GM12878 (cell line): ENCODE measurements at regions not wholly inside any gene's neighbourhood (a gene's known extent, or its start where the extent isn't known, plus 50 kb on each side); places are given as distances from the start of the nearest gene placed in this dataset.

ENCODE experiments used
- ATF3 ChIP-seq: IDR thresholded peaks from 2 replicates; pipeline ENCODE4 v1.6.1; 2011; ENCODE audit warnings: low read depth, mild to moderate bottlenecking, low read length, moderate library complexity, borderline replicate concordance; ENCODE audit errors: extremely low read depth
- BACH1 ChIP-seq: fragments of 450-650 bp; IDR thresholded peaks from 2 replicates; pipeline ENCODE4 v1.6.1; 2017; ENCODE audit warnings: mild to moderate bottlenecking, borderline replicate concordance
- CBX5 ChIP-seq: sonication (generic); IDR thresholded peaks from 2 replicates; pipeline ENCODE4 v1.6.1; 2016; ENCODE audit warnings: low read depth, moderate library complexity, mild to moderate bottlenecking, inconsistent platforms
- E4F1 ChIP-seq: fragments of 450-650 bp; IDR thresholded peaks from 2 replicates; pipeline ENCODE4 v1.6.1; 2018; ENCODE audit warnings: borderline replicate concordance, mild to moderate bottlenecking; ENCODE audit not compliant: partially characterized antibody
- FOXM1 ChIP-seq: IDR thresholded peaks from 2 replicates; pipeline ENCODE4 v1.6.1; 2012; ENCODE audit warnings: low read depth, mild to moderate bottlenecking, inconsistent platforms, low read length, moderate library complexity
- HDAC2 ChIP-seq: fragments of 200-600 bp; sonication (generic); IDR thresholded peaks from 2 replicates; pipeline ENCODE4 v1.6.1; 2017
- IRF4 ChIP-seq: IDR thresholded peaks from 2 replicates; pipeline ENCODE4 v1.6.1; 2011; ENCODE audit warnings: low read depth, low read length
- IRF5 ChIP-seq: fragments of 450-650 bp; IDR thresholded peaks from 2 replicates; pipeline ENCODE4 v1.6.1; 2017; ENCODE audit warnings: borderline replicate concordance
- KAT2A ChIP-seq: conservative IDR thresholded peaks from 2 replicates; pipeline ENCODE4 v1.6.1; 2011; ENCODE audit warnings: low read depth, low read length; ENCODE audit not compliant: control insufficient read depth
- MYC ChIP-seq: IDR thresholded peaks from 2 replicates; pipeline ENCODE4 v1.6.1; 2011; ENCODE audit warnings: mild to moderate bottlenecking, low read length, moderate library complexity, inconsistent platforms; ENCODE audit not compliant: insufficient read depth, insufficient replicate concordance, insufficient read length, severe bottlenecking
- NFYB ChIP-seq: IDR thresholded peaks from 2 replicates; pipeline ENCODE4 v1.6.1; 2011; ENCODE audit warnings: low read depth, mild to moderate bottlenecking, low read length, improper control_type of control experiment, moderate library complexity; ENCODE audit not compliant: insufficient read depth
- RELA ChIP-seq: fragments of 450-650 bp; IDR thresholded peaks from 2 replicates; pipeline ENCODE4 v1.8.0; 2014; ENCODE audit warnings: borderline replicate concordance; ENCODE audit not compliant: partially characterized antibody
- REST ChIP-seq: IDR thresholded peaks from 2 replicates; pipeline ENCODE4 v1.6.1; 2012; ENCODE audit warnings: mild to moderate bottlenecking, low read depth, low read length
- SMAD5 ChIP-seq: IDR thresholded peaks from 2 replicates; pipeline ENCODE4 v1.6.1; 2016; ENCODE audit warnings: antibody characterized with exemption, low read depth
- STAT3 ChIP-seq: IDR thresholded peaks from 2 replicates; pipeline ENCODE4 v1.6.1; 2011; ENCODE audit warnings: low read depth, low read length, improper control_type of control experiment
- TBL1XR1 ChIP-seq: IDR thresholded peaks from 2 replicates; pipeline ENCODE4 v1.6.1; 2012; ENCODE audit warnings: low read depth, low read length, improper control_type of control experiment
- ZBTB40 ChIP-seq: fragments of 450-650 bp; IDR thresholded peaks from 2 replicates; pipeline ENCODE4 v1.6.1; 2016; ENCODE audit warnings: mild to moderate bottlenecking, moderate library complexity, borderline replicate concordance
- ZNF622 ChIP-seq: fragments of 450-650 bp; IDR thresholded peaks from 2 replicates; pipeline ENCODE4 v1.6.1; 2017; ENCODE audit warnings: mild to moderate bottlenecking, inconsistent platforms

GRCh38 chr3:118772547-118773011, 262.1 kb downstream of the IGSF11 start (continued):
- TF ChIP-seq ZBTB40 = no peak
- no peak for TF ChIP-seq HDAC2
- TF ChIP-seq NFYB = no peak
- TF ChIP-seq BACH1 = no peak
- no peak for TF ChIP-seq MYC
- 0 out of 2 replicates have a peak, but pooled peaks have one; percentile 85 for TF ChIP-seq CBX5
- TF ChIP-seq SMAD5 = no peak
- peak; percentile 90 for TF ChIP-seq FOXM1
- TF ChIP-seq REST = no peak
- TF ChIP-seq ZNF622 = no peak
- TF ChIP-seq TBL1XR1 = no peak; the same call in 1 of the 2 replicates
- no peak for TF ChIP-seq STAT3
- peak; percentile 95 for TF ChIP-seq IRF4
- TF ChIP-seq KAT2A = no peak
- no peak for TF ChIP-seq RELA
- no peak for TF ChIP-seq E4F1
- TF ChIP-seq IRF5 = no peak
- TF ChIP-seq ATF3 = no peak
